ENCODE measurements at regions not wholly inside any gene's neighbourhood (a gene's known extent, or its start where the extent isn't known, plus 50 kb on each side); places are given as distances from the start of the nearest gene placed in this dataset.
A peak's percentile ranks its signal among the peaks of the same experiment; 100 is the strongest.

- no peak for DNase-seq
- Histone ChIP-seq H3K79me2 (ENCODE audit: low read length) (no peaks in the 10 kb centered on the region), H3K27me3 (ENCODE audit: low read length) (no peaks in the 10 kb centered on the region), H3K9ac (ENCODE audit: low read length) (no peak overlapping the region), H3K4me2 (ENCODE audit: low read depth, low read length, poor library complexity, severe bottlenecking) (no peak overlapping the region), H3K4me3 (ENCODE audit: low read length) (no peak overlapping the region), H4K20me1 (ENCODE audit: insufficient read depth, low read depth, low read length) (no peaks in the 10 kb centered on the region), H3K27ac (ENCODE audit: low read length) (no peak overlapping the region), H2AFZ (ENCODE audit: low read length) (no peak overlapping the region), H3K9me2 (replicated peaks; ENCODE audit: insufficient read depth, low read length) (no peaks in the 10 kb centered on the region), H3K4me1 (ENCODE audit: low read length) (peaks cover 3% of the 10 kb centered on the region), H3K9me3 (ENCODE audit: low read length) (peaks cover 4% of the 10 kb centered on the region; the same call in 1 of the 2 replicates), H3K36me3 (ENCODE audit: insufficient read depth, low read length) (no peaks in the 10 kb centered on the region)
These were observed 152.4 kb upstream of the RFLNA start for GRCh38 chr12:124142395-124143035.

GRCh38 chr12:124143726-124144125 is 151.2 kb upstream of the RFLNA start:
- H3K27me3 ChIP-seq (ENCODE audit: low read length) = no peaks in the 10 kb centered on the region
- H3K9me2 ChIP-seq (replicated peaks; ENCODE audit: insufficient read depth, low read length) = no peaks in the 10 kb centered on the region
- H3K9me3 ChIP-seq (ENCODE audit: low read length) = peaks cover 4% of the 10 kb centered on the region; the same call in 1 of the 2 replicates
- peaks cover 7% of the 10 kb centered on the region for H3K4me1 ChIP-seq (ENCODE audit: low read length)
- H3K4me2 ChIP-seq (ENCODE audit: low read depth, low read length, poor library complexity, severe bottlenecking) = no peak overlapping the region
- H3K36me3 ChIP-seq (ENCODE audit: insufficient read depth, low read length) = no peaks in the 10 kb centered on the region
- no peaks in the 10 kb centered on the region for H3K79me2 ChIP-seq (ENCODE audit: low read length)
- H3K4me3 ChIP-seq (ENCODE audit: low read length) = no peak overlapping the region
- no peak overlapping the region for H2AFZ ChIP-seq (ENCODE audit: low read length)
- DNase-seq = no peak
- no peaks in the 10 kb centered on the region for H4K20me1 ChIP-seq (ENCODE audit: insufficient read depth, low read depth, low read length)
- H3K9ac ChIP-seq (ENCODE audit: low read length) = no peak overlapping the region
- no peak overlapping the region for H3K27ac ChIP-seq (ENCODE audit: low read length)

GRCh38 chr12:124144531-124145194 is 150.2 kb upstream of the RFLNA start:
- Histone ChIP-seq H3K36me3 (ENCODE audit: insufficient read depth, low read length) (no peaks in the 10 kb centered on the region), H3K27ac (ENCODE audit: low read length) (no peak overlapping the region), H3K9ac (ENCODE audit: low read length) (no peak overlapping the region), H2AFZ (ENCODE audit: low read length) (no peak overlapping the region), H3K4me1 (ENCODE audit: low read length) (peaks cover 7% of the 10 kb centered on the region), H3K79me2 (ENCODE audit: low read length) (no peaks in the 10 kb centered on the region), H4K20me1 (ENCODE audit: insufficient read depth, low read depth, low read length) (no peaks in the 10 kb centered on the region), H3K27me3 (ENCODE audit: low read length) (no peaks in the 10 kb centered on the region), H3K9me2 (replicated peaks; ENCODE audit: insufficient read depth, low read length) (no peaks in the 10 kb centered on the region), H3K4me2 (ENCODE audit: low read depth, low read length, poor library complexity, severe bottlenecking) (no peak overlapping the region), H3K4me3 (ENCODE audit: low read length) (no peak overlapping the region), H3K9me3 (ENCODE audit: low read length) (peaks cover 4% of the 10 kb centered on the region; the same call in 1 of the 2 replicates)
- DNase-seq = no peak

GRCh38 chr12:124147027-124147426 is 147.9 kb upstream of the RFLNA start:
- Histone ChIP-seq H3K4me2 (ENCODE audit: low read depth, low read length, poor library complexity, severe bottlenecking) (no peak overlapping the region), H3K36me3 (ENCODE audit: insufficient read depth, low read length) (no peaks in the 10 kb centered on the region), H3K4me3 (ENCODE audit: low read length) (no peak overlapping the region)

GRCh38 chr12:124147575-124147974 is 147.3 kb upstream of the RFLNA start:
- DNase-seq = peak; percentile 65
- H3K9ac ChIP-seq (ENCODE audit: low read length) = no peak overlapping the region

More at GRCh38 chr12:124147027-124147426, 147.9 kb upstream of the RFLNA start:
- H3K79me2 ChIP-seq (ENCODE audit: low read length) = no peaks in the 10 kb centered on the region
- no peak overlapping the region for H3K27ac ChIP-seq (ENCODE audit: low read length)
- no peak for DNase-seq
- peaks cover 7% of the 10 kb centered on the region for H3K4me1 ChIP-seq (ENCODE audit: low read length)
- no peaks in the 10 kb centered on the region for H4K20me1 ChIP-seq (ENCODE audit: insufficient read depth, low read depth, low read length)
- H3K9me2 ChIP-seq (replicated peaks; ENCODE audit: insufficient read depth, low read length) = no peaks in the 10 kb centered on the region
- no peak overlapping the region for H2AFZ ChIP-seq (ENCODE audit: low read length)
- H3K9me3 ChIP-seq (ENCODE audit: low read length) = peaks cover 4% of the 10 kb centered on the region; the same call in 1 of the 2 replicates
- no peaks in the 10 kb centered on the region for H3K27me3 ChIP-seq (ENCODE audit: low read length)
- no peak overlapping the region for H3K9ac ChIP-seq (ENCODE audit: low read length)

GRCh38 chr12:124148481-124149273 is 146.2 kb upstream of the RFLNA start:
- H3K9me2 ChIP-seq (replicated peaks; ENCODE audit: insufficient read depth, low read length) = no peaks in the 10 kb centered on the region
- no peak overlapping the region for H3K4me3 ChIP-seq (ENCODE audit: low read length)
- peaks cover 7% of the 10 kb centered on the region for H3K4me1 ChIP-seq (ENCODE audit: low read length)
- H2AFZ ChIP-seq (ENCODE audit: low read length) = no peak overlapping the region
- H4K20me1 ChIP-seq (ENCODE audit: insufficient read depth, low read depth, low read length) = no peaks in the 10 kb centered on the region
- no peak for DNase-seq
- H3K79me2 ChIP-seq (ENCODE audit: low read length) = no peaks in the 10 kb centered on the region
- H3K4me2 ChIP-seq (ENCODE audit: low read depth, low read length, poor library complexity, severe bottlenecking) = no peak overlapping the region
- no peak overlapping the region for H3K9ac ChIP-seq (ENCODE audit: low read length)
- H3K9me3 ChIP-seq (ENCODE audit: low read length) = no peaks in the 10 kb centered on the region
- H3K27ac ChIP-seq (ENCODE audit: low read length) = no peak overlapping the region
- H3K27me3 ChIP-seq (ENCODE audit: low read length) = 0 out of 2 replicates have a peak, but pooled peaks cover 2% of the 10 kb centered on the region
- no peaks in the 10 kb centered on the region for H3K36me3 ChIP-seq (ENCODE audit: insufficient read depth, low read length)

More at GRCh38 chr12:124147575-124147974, 147.3 kb upstream of the RFLNA start:
- H3K27ac ChIP-seq (ENCODE audit: low read length) = no peak overlapping the region
- H3K9me3 ChIP-seq (ENCODE audit: low read length) = no peaks in the 10 kb centered on the region
- H3K36me3 ChIP-seq (ENCODE audit: insufficient read depth, low read length) = no peaks in the 10 kb centered on the region
- H3K4me3 ChIP-seq (ENCODE audit: low read length) = no peak overlapping the region
- H3K4me1 ChIP-seq (ENCODE audit: low read length) = peaks cover 7% of the 10 kb centered on the region
- H3K27me3 ChIP-seq (ENCODE audit: low read length) = no peaks in the 10 kb centered on the region
- H3K4me2 ChIP-seq (ENCODE audit: low read depth, low read length, poor library complexity, severe bottlenecking) = peak overlapping the region; percentile 3
- H3K9me2 ChIP-seq (replicated peaks; ENCODE audit: insufficient read depth, low read length) = no peaks in the 10 kb centered on the region
- no peaks in the 10 kb centered on the region for H4K20me1 ChIP-seq (ENCODE audit: insufficient read depth, low read depth, low read length)
- no peaks in the 10 kb centered on the region for H3K79me2 ChIP-seq (ENCODE audit: low read length)
- H2AFZ ChIP-seq (ENCODE audit: low read length) = no peak overlapping the region

GRCh38 chr12:124149287-124149686 is 145.6 kb upstream of the RFLNA start:
- Histone ChIP-seq H4K20me1 (ENCODE audit: insufficient read depth, low read depth, low read length) (no peaks in the 10 kb centered on the region), H3K79me2 (ENCODE audit: low read length) (no peaks in the 10 kb centered on the region), H3K4me2 (ENCODE audit: low read depth, low read length, poor library complexity, severe bottlenecking) (no peak overlapping the region), H2AFZ (ENCODE audit: low read length) (no peak overlapping the region), H3K27me3 (ENCODE audit: low read length) (0 out of 2 replicates have a peak, but pooled peaks cover 2% of the 10 kb centered on the region), H3K36me3 (ENCODE audit: insufficient read depth, low read length) (no peaks in the 10 kb centered on the region), H3K27ac (ENCODE audit: low read length) (no peak overlapping the region), H3K4me3 (ENCODE audit: low read length) (no peak overlapping the region), H3K4me1 (ENCODE audit: low read length) (peaks cover 7% of the 10 kb centered on the region), H3K9me2 (replicated peaks; ENCODE audit: insufficient read depth, low read length) (no peaks in the 10 kb centered on the region), H3K9me3 (ENCODE audit: low read length) (no peaks in the 10 kb centered on the region), H3K9ac (ENCODE audit: low read length) (no peak overlapping the region)
- DNase-seq = no peak

- H3K4me1 ChIP-seq (ENCODE audit: low read length) = peaks cover 7% of the 10 kb centered on the region
- no peaks in the 10 kb centered on the region for H3K9me2 ChIP-seq (replicated peaks; ENCODE audit: insufficient read depth, low read length)
These were observed 144.7 kb upstream of the RFLNA start for GRCh38 chr12:124150168-124150567.

More at GRCh38 chr12:124150168-124150567, 144.7 kb upstream of the RFLNA start:
- H3K36me3 ChIP-seq (ENCODE audit: insufficient read depth, low read length) = no peaks in the 10 kb centered on the region
- no peak overlapping the region for H3K9ac ChIP-seq (ENCODE audit: low read length)
- no peak overlapping the region for H2AFZ ChIP-seq (ENCODE audit: low read length)
- no peak overlapping the region for H3K4me3 ChIP-seq (ENCODE audit: low read length)
- no peak for DNase-seq
- H3K79me2 ChIP-seq (ENCODE audit: low read length) = no peaks in the 10 kb centered on the region
- H3K27ac ChIP-seq (ENCODE audit: low read length) = no peak overlapping the region
- H3K4me2 ChIP-seq (ENCODE audit: low read depth, low read length, poor library complexity, severe bottlenecking) = no peak overlapping the region
- no peaks in the 10 kb centered on the region for H3K9me3 ChIP-seq (ENCODE audit: low read length)
- H3K27me3 ChIP-seq (ENCODE audit: low read length) = 0 out of 2 replicates have a peak, but pooled peaks cover 2% of the 10 kb centered on the region
- no peaks in the 10 kb centered on the region for H4K20me1 ChIP-seq (ENCODE audit: insufficient read depth, low read depth, low read length)

Data from Karpas-422 (cell line).